Ascending aorta (tissue), 2 donors: ENCODE measurements at regions not wholly inside any gene's neighbourhood (a gene's known extent, or its start where the extent isn't known, plus 50 kb on each side); places are given as distances from the start of the nearest gene placed in this dataset.

Experiments
- DNase-seq, 2 donors: peaks; one replicate each; pipeline ENCODE4 v3.0.0-alpha.2; 2019; ENCODE audit warnings: low spot score in 2 of 2
- H3K27ac ChIP-seq, 2 donors: fragments of 200-600 bp; sonication (generic); one replicate each; pipeline ENCODE4 v1.5.1; 2016 to 2017; ENCODE audit warnings: mild to moderate bottlenecking in 1 of 2
- H3K27me3 ChIP-seq: fragments of 200-600 bp; sonication (generic); one replicate; pipeline ENCODE4 v1.5.1; 2017
- H3K36me3 ChIP-seq, 2 donors: fragments of 200-600 bp; sonication (generic); one replicate each; pipeline ENCODE4 v1.5.1; 2016
- H3K4me1 ChIP-seq, 2 donors: fragments of 200-600 bp; sonication (generic); one replicate each; pipeline ENCODE4 v1.5.1; 2016 to 2017; ENCODE audit warnings: mild to moderate bottlenecking in 1 of 2
- H3K4me3 ChIP-seq, 2 donors: fragments of 200-600 bp; sonication (generic); one replicate each; pipeline ENCODE4 v1.5.1; 2016 to 2017; ENCODE audit warnings: mild to moderate bottlenecking in 1 of 2
- H3K9me3 ChIP-seq, 2 donors: fragments of 200-600 bp; sonication (generic); one replicate each; pipeline ENCODE4 v1.5.1; 2016
- CTCF ChIP-seq, 3 experiments: fragments of 200-600 bp in 2 of 3; fragments of 450-650 bp in 1 of 3; sonication (generic) in 2 of 3; IDR thresholded peaks; one replicate each; pipeline ENCODE4 v1.5.1; 2016 to 2019; ENCODE audit warnings: antibody characterized with exemption in 3 of 3, mild to moderate bottlenecking in 1 of 3, moderate library complexity in 1 of 3
- intact Hi-C: fragments of 100-400 bp; cut with DNase I; formaldehyde crosslinking; loops from one replicate; pipeline ENCODE4 v1.15.1; 2023

- TF ChIP-seq CTCF (IDR thresholded peaks at IDR 0.05) = no peak
- Histone ChIP-seq H3K27me3 (no peaks in the 10 kb centered on the region), H3K4me3 (no peak overlapping the region), H3K4me1 (no peaks in the 10 kb centered on the region), H3K36me3 (no peaks in the 10 kb centered on the region), H3K27ac (no peak overlapping the region), H3K9me3 (no peaks in the 10 kb centered on the region)
- intact Hi-C loops = no loop called here
- DNase-seq = no peak
Measured at GRCh38 chr18:33875029-33875565, 297.1 kb downstream of the ASXL3 start.

- DNase-seq = no peak
- H3K4me3 ChIP-seq = no peak overlapping the region
- no peak overlapping the region for H3K27ac ChIP-seq
- no peak for TF ChIP-seq CTCF (IDR thresholded peaks at IDR 0.05)
- H3K36me3 ChIP-seq = no peaks in the 10 kb centered on the region
- no peaks in the 10 kb centered on the region for H3K9me3 ChIP-seq
- no peaks in the 10 kb centered on the region for H3K4me1 ChIP-seq
- H3K27me3 ChIP-seq = no peaks in the 10 kb centered on the region
- intact Hi-C loops = no loop called here
Measured at GRCh38 chr18:33873112-33873511, 295.1 kb downstream of the ASXL3 start.

- intact Hi-C loops = no loop called here
- Histone ChIP-seq H3K27ac (no peak overlapping the region), H3K27me3 (no peaks in the 10 kb centered on the region), H3K4me3 (no peak overlapping the region), H3K36me3 (no peaks in the 10 kb centered on the region), H3K9me3 (no peaks in the 10 kb centered on the region), H3K4me1 (no peaks in the 10 kb centered on the region)
- no peak for TF ChIP-seq CTCF (IDR thresholded peaks at IDR 0.05)
- DNase-seq = no peak
Measured at GRCh38 chr18:33871363-33872025, 293.5 kb downstream of the ASXL3 start.

- Histone ChIP-seq H3K27ac (no peak overlapping the region), H3K9me3 (no peaks in the 10 kb centered on the region), H3K27me3 (no peaks in the 10 kb centered on the region), H3K4me3 (no peak overlapping the region), H3K36me3 (no peaks in the 10 kb centered on the region), H3K4me1 (no peaks in the 10 kb centered on the region)
- TF ChIP-seq CTCF (IDR thresholded peaks at IDR 0.05) = no peak
- intact Hi-C loops = no loop called here
- no peak for DNase-seq
Measured at GRCh38 chr18:33870059-33870458, 292.0 kb downstream of the ASXL3 start.

GRCh38 chr18:33866386-33866785 is 288.4 kb downstream of the ASXL3 start:
- Histone ChIP-seq H3K27me3 (no peaks in the 10 kb centered on the region), H3K36me3 (no peaks in the 10 kb centered on the region), H3K9me3 (peaks cover 0 to 4% of the 10 kb centered on the region in 2 donors), H3K4me3 (no peak overlapping the region), H3K27ac (no peak overlapping the region), H3K4me1 (no peaks in the 10 kb centered on the region)
- no peak for DNase-seq
- intact Hi-C loops = no loop called here
- TF ChIP-seq CTCF (IDR thresholded peaks at IDR 0.05) = no peak
